PFSK-1 (cell line): ENCODE measurements at regions not wholly inside any gene's neighbourhood (a gene's known extent, or its start where the extent isn't known, plus 50 kb on each side); places are given as distances from the start of the nearest gene placed in this dataset.

Experiments
- FOXP2 ChIP-seq: optimal IDR thresholded peaks from 2 replicates; pipeline ENCODE3; 2011; ENCODE audit warnings: borderline replicate concordance, control low read depth, inconsistent platforms; ENCODE audit not compliant: insufficient read depth; ENCODE audit errors: extremely low read length, extremely low read depth
- POLR2AphosphoS5 ChIP-seq: IDR thresholded peaks from 2 replicates; pipeline ENCODE4 v1.6.1; 2012; ENCODE audit warnings: low read depth, mild to moderate bottlenecking, control low read depth, low read length, moderate library complexity
- SIN3A ChIP-seq: IDR thresholded peaks from 2 replicates; pipeline ENCODE4 v1.6.1; 2012; ENCODE audit warnings: mild to moderate bottlenecking, low read length, moderate library complexity, borderline replicate concordance; ENCODE audit not compliant: insufficient read depth
- TAF1 ChIP-seq: IDR thresholded peaks from 2 replicates; pipeline ENCODE4 v1.6.1; 2012; ENCODE audit warnings: low read length, control low read depth, borderline replicate concordance; ENCODE audit not compliant: insufficient read depth
- TF ChIP-seq, protein P1 (sequence below), 2 experiments: IDR thresholded peaks; 2 replicates each; pipeline versions ENCODE4 v1.6.1 to v1.8.0; 2011 to 2012; ENCODE audit warnings: low read depth in 2 of 2, low read length in 2 of 2, control low read depth in 1 of 2, inconsistent platforms in 1 of 2, mild to moderate bottlenecking in 1 of 2, moderate library complexity in 1 of 2; ENCODE audit not compliant: insufficient read depth in 1 of 2

DNA sequence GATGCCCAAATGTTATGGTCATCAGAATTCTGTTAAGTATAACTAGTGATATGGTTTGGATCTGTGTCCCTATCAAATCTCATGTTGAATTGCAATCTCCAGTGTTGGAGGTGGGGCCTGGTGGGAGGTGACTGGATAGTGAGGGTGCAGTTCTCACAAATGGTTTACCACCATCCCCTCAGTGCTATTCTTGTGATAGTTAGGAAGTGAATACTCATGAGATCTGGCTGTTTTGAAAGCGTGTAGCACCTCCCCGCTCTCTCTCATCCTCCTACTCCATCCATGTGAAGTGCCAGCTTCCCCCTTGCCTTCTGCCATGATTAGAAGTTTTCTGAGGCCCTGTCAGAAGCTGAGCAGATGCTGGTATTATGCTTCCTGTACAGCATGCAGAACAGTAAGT, 359.5 kb downstream of the TMEM167A start:
- TF ChIP-seq, protein P1, sequence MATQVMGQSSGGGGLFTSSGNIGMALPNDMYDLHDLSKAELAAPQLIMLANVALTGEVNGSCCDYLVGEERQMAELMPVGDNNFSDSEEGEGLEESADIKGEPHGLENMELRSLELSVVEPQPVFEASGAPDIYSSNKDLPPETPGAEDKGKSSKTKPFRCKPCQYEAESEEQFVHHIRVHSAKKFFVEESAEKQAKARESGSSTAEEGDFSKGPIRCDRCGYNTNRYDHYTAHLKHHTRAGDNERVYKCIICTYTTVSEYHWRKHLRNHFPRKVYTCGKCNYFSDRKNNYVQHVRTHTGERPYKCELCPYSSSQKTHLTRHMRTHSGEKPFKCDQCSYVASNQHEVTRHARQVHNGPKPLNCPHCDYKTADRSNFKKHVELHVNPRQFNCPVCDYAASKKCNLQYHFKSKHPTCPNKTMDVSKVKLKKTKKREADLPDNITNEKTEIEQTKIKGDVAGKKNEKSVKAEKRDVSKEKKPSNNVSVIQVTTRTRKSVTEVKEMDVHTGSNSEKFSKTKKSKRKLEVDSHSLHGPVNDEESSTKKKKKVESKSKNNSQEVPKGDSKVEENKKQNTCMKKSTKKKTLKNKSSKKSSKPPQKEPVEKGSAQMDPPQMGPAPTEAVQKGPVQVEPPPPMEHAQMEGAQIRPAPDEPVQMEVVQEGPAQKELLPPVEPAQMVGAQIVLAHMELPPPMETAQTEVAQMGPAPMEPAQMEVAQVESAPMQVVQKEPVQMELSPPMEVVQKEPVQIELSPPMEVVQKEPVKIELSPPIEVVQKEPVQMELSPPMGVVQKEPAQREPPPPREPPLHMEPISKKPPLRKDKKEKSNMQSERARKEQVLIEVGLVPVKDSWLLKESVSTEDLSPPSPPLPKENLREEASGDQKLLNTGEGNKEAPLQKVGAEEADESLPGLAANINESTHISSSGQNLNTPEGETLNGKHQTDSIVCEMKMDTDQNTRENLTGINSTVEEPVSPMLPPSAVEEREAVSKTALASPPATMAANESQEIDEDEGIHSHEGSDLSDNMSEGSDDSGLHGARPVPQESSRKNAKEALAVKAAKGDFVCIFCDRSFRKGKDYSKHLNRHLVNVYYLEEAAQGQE (IDR thresholded peaks at IDR 0.05; ENCODE audit: insufficient read depth in 1 of 2, low read depth in 2 of 2, low read length in 2 of 2) = no peak
- TF ChIP-seq POLR2AphosphoS5 (no peak), FOXP2 (no peak), TAF1 (no peak), SIN3A (no peak)
